Esophagus muscularis mucosa (tissue), 3 donors: ENCODE measurements at regions not wholly inside any gene's neighbourhood (a gene's known extent, or its start where the extent isn't known, plus 50 kb on each side); places are given as distances from the start of the nearest gene placed in this dataset.

Experiments used
- CTCF ChIP-seq, 3 experiments: fragments of 200-600 bp in 2 of 3; fragments of 450-650 bp in 1 of 3; sonication (generic) in 2 of 3; IDR thresholded peaks; one replicate each; pipeline ENCODE4 v1.5.1; 2017 to 2019; ENCODE audit warnings: antibody characterized with exemption in 3 of 3, mild to moderate bottlenecking in 2 of 3, moderate library complexity in 1 of 3
- POLR2A ChIP-seq: fragments of 450-650 bp; IDR thresholded peaks from one replicate; pipeline ENCODE4 v1.6.1; 2017; ENCODE audit warnings: antibody characterized with exemption, moderate library complexity, mild to moderate bottlenecking, low read depth

GRCh38 chr10:42937649-42938180, 139.2 kb upstream of the RET start:
- no peak for TF ChIP-seq CTCF (IDR thresholded peaks at IDR 0.05)
- TF ChIP-seq POLR2A: no peak
